Right lobe of liver (tissue), 6 donors: ENCODE measurements at regions not wholly inside any gene's neighbourhood (a gene's known extent, or its start where the extent isn't known, plus 50 kb on each side); places are given as distances from the start of the nearest gene placed in this dataset.
A peak's percentile ranks its signal among the peaks of the same experiment; 100 is the strongest.

Experiments used
- ATAC-seq, 4 donors: fragments of 200-7000 bp; cut with Tn5 transposase; one replicate each; pipeline ENCODE4 v1.9.1; 2020; ENCODE audit warnings: mild to moderate bottlenecking in 4 of 4, moderate library complexity in 4 of 4
- DNase-seq, 3 donors: peaks; one replicate each; pipeline ENCODE4 v3.0.0-alpha.2; 2020
- H3K27ac ChIP-seq, 3 donors: fragments of 200-600 bp; one replicate each; pipeline ENCODE4 v1.8.0; 2022
- H3K27me3 ChIP-seq, 2 donors: fragments of 200-600 bp; one replicate each; pipeline ENCODE4 v1.8.0; 2022
- H3K36me3 ChIP-seq, 4 donors: fragments of 200-600 bp; sonication (generic) in 1 of 4; one replicate each; pipeline versions ENCODE4 v1.5.1 to v1.8.0; 2017 to 2022; ENCODE audit warnings: control low read depth in 1 of 4
- H3K4me1 ChIP-seq, 4 donors: fragments of 200-600 bp; sonication (generic) in 1 of 4; one replicate each; pipeline versions ENCODE4 v1.5.1 to v1.8.0; 2017 to 2022; ENCODE audit warnings: control low read depth in 1 of 4
- H3K4me3 ChIP-seq, 3 donors: fragments of 200-600 bp; one replicate each; pipeline ENCODE4 v1.8.0; 2022
- H3K9me3 ChIP-seq, 4 donors: fragments of 200-600 bp; sonication (generic) in 1 of 4; one replicate each; pipeline versions ENCODE4 v1.5.1 to v1.8.0; 2017 to 2022; ENCODE audit warnings: control low read depth in 1 of 4
- CTCF ChIP-seq, 4 donors: fragments of 200-600 bp in 3 of 4; fragments of 450-650 bp in 1 of 4; IDR thresholded peaks; one replicate each; pipeline versions ENCODE4 v1.5.1 to v1.8.0; 2016 to 2022; ENCODE audit warnings: antibody characterized with exemption in 4 of 4, mild to moderate bottlenecking in 2 of 4
- POLR2A ChIP-seq: fragments of 450-650 bp; IDR thresholded peaks from one replicate; pipeline ENCODE4 v1.6.1; 2017; ENCODE audit warnings: antibody characterized with exemption, mild to moderate bottlenecking
- WGBS: methylation state at CpG from one replicate; pipeline ENCODE4 v1.1.6; 2018; ENCODE audit warnings: low coverage, low lambda C conversion rate; ENCODE audit not compliant: insufficient coverage; ENCODE audit errors: missing lambda C conversion rate; 5-methylcytosine and 5-hydroxymethylcytosine counted together
- intact Hi-C, 2 donors: fragments of 100-400 bp; cut with DNase I; formaldehyde crosslinking; loops; one replicate each; pipeline versions ENCODE4 v1.11.2 to v1.14.1; 2022
- donor health status: DM: no; HTN: yes; CAD: no.
- donor health status: DM: no; HTN: no; CAD: no.
- donor health status: DM: no; HTN: no; CAD: no.
- donor health status: DM: no; HTN: yes; CAD: no.
- donor health status: DM: no; HTN: yes; CAD: no.

- no peaks in the 10 kb centered on the region for H3K36me3 ChIP-seq
- ATAC-seq (no peak), DNase-seq (no peak)
- WGBS: 42% methylated on average over 3 of the region's 11 CpGs
- no peaks in the 10 kb centered on the region for H3K9me3 ChIP-seq
- H3K27me3 ChIP-seq: no peaks in the 10 kb centered on the region
- intact Hi-C loops: no loop called here
- no peak overlapping the region for H3K27ac ChIP-seq
- no peak for TF ChIP-seq POLR2A
- no peak for TF ChIP-seq CTCF (IDR thresholded peaks at IDR 0.05)
- no peaks in the 10 kb centered on the region for H3K4me1 ChIP-seq
- no peak overlapping the region for H3K4me3 ChIP-seq
Observed at GRCh38 chr16:5665834-5666233, 568.2 kb upstream of the EEF2KMT start.

- no peak for ATAC-seq
- Histone ChIP-seq H3K27ac (no peak overlapping the region), H3K9me3 (no peaks in the 10 kb centered on the region), H3K27me3 (no peaks in the 10 kb centered on the region), H3K36me3 (no peaks in the 10 kb centered on the region), H3K4me3 (no peak overlapping the region), H3K4me1 (no peaks in the 10 kb centered on the region)
- 28% methylated on average over 7 of the region's 11 CpGs for WGBS
- no peak for DNase-seq
- intact Hi-C loops: no loop called here
- TF ChIP-seq CTCF (IDR thresholded peaks at IDR 0.05): no peak
- no peak for TF ChIP-seq POLR2A
Observed at GRCh38 chr16:5653789-5654188, 556.2 kb upstream of the EEF2KMT start.

GRCh38 chr16:5653041-5653440, 555.4 kb upstream of the EEF2KMT start:
- Histone ChIP-seq H3K9me3 (no peaks in the 10 kb centered on the region), H3K4me3 (no peak overlapping the region), H3K27me3 (no peaks in the 10 kb centered on the region), H3K27ac (no peak overlapping the region), H3K4me1 (no peaks in the 10 kb centered on the region), H3K36me3 (no peaks in the 10 kb centered on the region)
- ATAC-seq (peak in 1 of 4 donors; percentile 53), DNase-seq (no peak)
- 78% methylated on average over 8 of the region's 10 CpGs for WGBS
- no peak for TF ChIP-seq POLR2A
- TF ChIP-seq CTCF (IDR thresholded peaks at IDR 0.05): no peak
- intact Hi-C loops: no loop called here

GRCh38 chr16:5649762-5650743, 552.5 kb upstream of the EEF2KMT start:
- Histone ChIP-seq H3K4me1 (no peaks in the 10 kb centered on the region), H3K4me3 (no peak overlapping the region), H3K27ac (no peak overlapping the region), H3K36me3 (no peaks in the 10 kb centered on the region), H3K27me3 (no peaks in the 10 kb centered on the region), H3K9me3 (no peaks in the 10 kb centered on the region)
- DNase-seq (no peak), ATAC-seq (no peak)
- intact Hi-C loops: no loop called here
- 26% methylated on average over 12 of the region's 22 CpGs for WGBS
- TF ChIP-seq CTCF (IDR thresholded peaks at IDR 0.05) (no peak), POLR2A (no peak)
